ENCODE measurements at regions not wholly inside any gene's neighbourhood (a gene's known extent, or its start where the extent isn't known, plus 50 kb on each side); places are given as distances from the start of the nearest gene placed in this dataset.
"Not testable (repeated sequence)": the region's sequence is repeated elsewhere in the genome, so short reads cannot be mapped to it uniquely, and the experiment has no call there.

DNA sequence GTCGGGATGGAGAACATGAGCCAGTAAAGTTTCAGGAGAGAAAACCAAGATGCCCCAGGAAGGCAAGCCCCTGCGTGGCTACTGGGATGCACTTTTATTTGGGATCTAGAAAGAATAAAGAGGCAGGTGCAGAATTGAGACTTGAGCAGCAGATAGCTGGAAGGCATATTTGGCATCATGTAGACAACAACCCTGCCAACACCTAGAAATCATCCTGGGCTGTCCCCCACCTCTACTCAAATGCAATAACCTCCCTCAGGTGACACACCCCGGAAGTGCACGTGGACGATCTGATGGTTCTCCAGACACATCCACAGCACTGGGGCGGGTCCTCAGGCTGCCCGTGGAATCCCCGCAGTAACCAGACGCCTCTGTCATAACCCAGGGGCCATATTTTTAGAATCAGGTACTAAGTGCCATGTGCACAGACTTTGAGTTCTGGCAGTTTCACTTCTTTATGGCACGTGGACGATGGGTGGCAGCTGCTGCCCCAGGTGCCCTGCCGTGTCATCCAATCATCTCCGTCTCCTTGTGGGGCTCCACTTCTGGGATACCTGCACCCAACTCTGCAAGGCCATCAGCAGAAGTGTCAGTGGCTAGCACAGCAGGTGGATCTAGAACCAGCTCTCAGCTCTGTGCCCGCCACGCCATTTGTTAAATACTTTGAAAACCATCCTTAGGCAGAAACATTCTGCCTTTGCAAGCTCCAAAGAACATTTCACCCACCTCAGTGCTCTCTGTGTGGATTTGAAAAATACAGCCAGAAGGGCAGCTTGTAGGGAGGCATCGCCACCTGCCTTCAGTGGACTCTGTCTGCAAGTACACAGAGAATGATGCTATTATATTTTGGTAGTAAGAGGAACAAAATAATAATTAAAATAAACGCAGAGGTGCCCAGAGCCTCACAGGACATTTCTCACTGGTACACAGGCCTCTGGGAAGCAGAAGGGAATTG, 771.7 kb upstream of the TMEM132C start:
- no peak for DNase-seq (ENCODE audit: extremely low read depth, insufficient read length)
- Histone ChIP-seq H3K36me3 (ENCODE audit: control insufficient read depth, insufficient read depth, low read length) (no peaks in the 10 kb centered on the region), H3K4me3 (replicated peaks; ENCODE audit: low read depth, low read length) (no peak overlapping the region), H3K27me3 (replicated peaks; ENCODE audit: control insufficient read depth, insufficient read depth, low read length) (no peaks in the 10 kb centered on the region)
- TF ChIP-seq, protein P1, sequence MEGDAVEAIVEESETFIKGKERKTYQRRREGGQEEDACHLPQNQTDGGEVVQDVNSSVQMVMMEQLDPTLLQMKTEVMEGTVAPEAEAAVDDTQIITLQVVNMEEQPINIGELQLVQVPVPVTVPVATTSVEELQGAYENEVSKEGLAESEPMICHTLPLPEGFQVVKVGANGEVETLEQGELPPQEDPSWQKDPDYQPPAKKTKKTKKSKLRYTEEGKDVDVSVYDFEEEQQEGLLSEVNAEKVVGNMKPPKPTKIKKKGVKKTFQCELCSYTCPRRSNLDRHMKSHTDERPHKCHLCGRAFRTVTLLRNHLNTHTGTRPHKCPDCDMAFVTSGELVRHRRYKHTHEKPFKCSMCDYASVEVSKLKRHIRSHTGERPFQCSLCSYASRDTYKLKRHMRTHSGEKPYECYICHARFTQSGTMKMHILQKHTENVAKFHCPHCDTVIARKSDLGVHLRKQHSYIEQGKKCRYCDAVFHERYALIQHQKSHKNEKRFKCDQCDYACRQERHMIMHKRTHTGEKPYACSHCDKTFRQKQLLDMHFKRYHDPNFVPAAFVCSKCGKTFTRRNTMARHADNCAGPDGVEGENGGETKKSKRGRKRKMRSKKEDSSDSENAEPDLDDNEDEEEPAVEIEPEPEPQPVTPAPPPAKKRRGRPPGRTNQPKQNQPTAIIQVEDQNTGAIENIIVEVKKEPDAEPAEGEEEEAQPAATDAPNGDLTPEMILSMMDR (IDR thresholded peaks at IDR 0.05; ENCODE audit: insufficient read depth, low read length, poor library complexity, severe bottlenecking), result no peak

DNA sequence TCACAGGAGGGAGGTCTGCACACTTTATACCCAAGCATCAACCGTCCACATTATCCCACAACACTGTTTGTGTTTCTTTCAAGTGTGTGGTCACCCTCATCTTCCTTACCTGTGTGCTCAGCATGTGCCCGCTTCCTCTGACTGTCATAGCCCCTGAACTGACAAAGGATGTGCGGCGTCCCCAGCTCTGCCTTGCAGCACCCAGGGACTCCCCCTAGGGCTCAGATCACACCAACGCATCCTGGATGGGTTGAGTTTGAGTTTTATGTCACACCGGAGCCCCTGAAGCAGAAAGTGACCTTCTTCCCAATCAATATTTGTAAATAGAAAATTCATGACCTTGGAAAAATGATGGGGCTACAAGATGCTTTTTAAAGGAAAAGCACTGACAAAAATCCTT, 770.7 kb upstream of the TMEM132C start:
- H3K36me3 ChIP-seq (ENCODE audit: control insufficient read depth, insufficient read depth, low read length), result no peaks in the 10 kb centered on the region
- no peaks in the 10 kb centered on the region for H3K27me3 ChIP-seq (replicated peaks; ENCODE audit: control insufficient read depth, insufficient read depth, low read length)
- H3K4me3 ChIP-seq (replicated peaks; ENCODE audit: low read depth, low read length), result no peak overlapping the region
- no peak for DNase-seq (ENCODE audit: extremely low read depth, insufficient read length)
- TF ChIP-seq, protein P1 (IDR thresholded peaks at IDR 0.05; ENCODE audit: insufficient read depth, low read length, poor library complexity, severe bottlenecking), result no peak

DNA sequence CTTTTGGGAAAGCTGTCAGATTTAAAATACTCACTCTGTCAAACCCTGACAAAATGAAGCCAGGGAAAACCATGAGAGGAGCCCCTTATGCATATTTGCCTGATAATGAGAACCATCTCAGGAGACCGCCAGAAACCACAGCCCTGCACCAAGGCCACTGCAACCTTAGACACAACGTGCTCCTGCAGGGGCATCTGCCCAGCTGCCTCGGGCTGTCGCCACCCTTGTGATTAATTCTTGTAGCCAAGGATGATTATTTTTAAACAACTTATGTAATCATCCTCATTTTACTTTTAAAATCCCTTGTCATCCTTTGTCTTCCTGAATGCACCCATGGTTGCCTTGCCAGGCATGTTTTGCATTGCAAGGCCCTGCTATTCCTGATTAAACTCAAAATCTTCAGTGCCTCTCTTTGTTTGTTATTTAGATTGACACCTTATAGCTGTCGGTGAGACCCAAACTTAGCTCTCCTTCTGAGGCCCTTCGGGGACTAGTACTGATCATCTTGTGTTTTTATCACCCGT, 766.4 kb upstream of the TMEM132C start:
- no peak overlapping the region for H3K4me3 ChIP-seq (replicated peaks; ENCODE audit: low read depth, low read length)
- no peak for DNase-seq (ENCODE audit: extremely low read depth, insufficient read length)
- H3K27me3 ChIP-seq (replicated peaks; ENCODE audit: control insufficient read depth, insufficient read depth, low read length), result no peaks in the 10 kb centered on the region
- H3K36me3 ChIP-seq (ENCODE audit: control insufficient read depth, insufficient read depth, low read length), result no peaks in the 10 kb centered on the region
- TF ChIP-seq, protein P1 (IDR thresholded peaks at IDR 0.05; ENCODE audit: insufficient read depth, low read length, poor library complexity, severe bottlenecking), result no peak

DNA sequence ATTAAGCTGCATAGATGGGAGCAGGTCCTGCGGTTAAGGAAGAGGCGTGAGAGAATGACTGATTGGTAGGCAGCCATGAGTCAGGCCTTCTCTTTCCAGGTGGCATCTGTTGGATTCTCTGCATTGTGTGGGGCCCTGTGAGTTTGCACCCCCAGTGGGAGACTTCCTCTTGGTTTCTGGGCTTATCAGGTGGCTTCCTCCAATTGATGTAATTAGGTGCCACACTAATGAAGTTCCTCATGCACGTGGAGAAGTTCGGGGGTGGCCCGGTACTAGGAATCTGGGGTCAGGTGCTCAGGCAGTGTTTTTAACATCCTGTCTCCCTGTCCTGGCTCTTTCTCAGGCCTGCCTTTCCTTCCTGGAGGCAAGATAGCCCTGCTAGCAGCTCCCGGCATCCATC, 765.1 kb upstream of the TMEM132C start:
- no peaks in the 10 kb centered on the region for H3K27me3 ChIP-seq (replicated peaks; ENCODE audit: control insufficient read depth, insufficient read depth, low read length)
- no peak for DNase-seq (ENCODE audit: extremely low read depth, insufficient read length)
- TF ChIP-seq, protein P1 (IDR thresholded peaks at IDR 0.05; ENCODE audit: insufficient read depth, low read length, poor library complexity, severe bottlenecking), result no peak
- H3K4me3 ChIP-seq (replicated peaks; ENCODE audit: low read depth, low read length), result no peak overlapping the region
- H3K36me3 ChIP-seq (ENCODE audit: control insufficient read depth, insufficient read depth, low read length), result no peaks in the 10 kb centered on the region

- Histone ChIP-seq H3K36me3 (ENCODE audit: control insufficient read depth, insufficient read depth, low read length) (no peaks in the 10 kb centered on the region), H3K27me3 (replicated peaks; ENCODE audit: control insufficient read depth, insufficient read depth, low read length) (no peaks in the 10 kb centered on the region), H3K4me3 (replicated peaks; ENCODE audit: low read depth, low read length) (no peak overlapping the region)
- TF ChIP-seq, protein P1 (IDR thresholded peaks at IDR 0.05; ENCODE audit: insufficient read depth, low read length, poor library complexity, severe bottlenecking), result no peak
- DNase-seq (ENCODE audit: extremely low read depth, insufficient read length), result no peak
Measured at GRCh38 chr12:127503246-127503645, 763.7 kb upstream of the TMEM132C start.

DNA sequence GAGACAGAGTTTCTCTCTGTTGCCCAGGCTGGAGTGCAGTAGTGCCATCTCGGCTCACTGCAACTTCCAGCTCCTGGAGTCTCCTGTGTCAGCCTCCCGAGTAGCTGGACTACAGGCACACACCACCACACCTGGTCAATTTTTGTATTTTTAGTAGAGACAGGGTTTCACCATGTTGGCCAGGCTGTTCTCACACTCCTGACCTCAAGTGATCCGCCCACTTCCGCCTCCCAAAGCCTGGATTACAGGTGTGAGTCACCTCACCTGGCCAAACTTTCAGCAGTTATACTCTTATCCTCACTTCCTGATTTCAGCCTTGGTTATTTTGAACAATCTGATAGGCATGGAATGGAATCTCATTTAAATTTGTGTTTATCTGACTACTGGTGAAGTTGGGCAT, 763.0 kb upstream of the TMEM132C start:
- not testable (repeated sequence) for H3K36me3 ChIP-seq (ENCODE audit: control insufficient read depth, insufficient read depth, low read length); H3K27me3 ChIP-seq (replicated peaks; ENCODE audit: control insufficient read depth, insufficient read depth, low read length); DNase-seq (ENCODE audit: extremely low read depth, insufficient read length); H3K4me3 ChIP-seq (replicated peaks; ENCODE audit: low read depth, low read length)

Data from GM06990 (cell line).